ENCODE measurements at regions not wholly inside any gene's neighbourhood (a gene's known extent, or its start where the extent isn't known, plus 50 kb on each side); places are given as distances from the start of the nearest gene placed in this dataset.

- peak overlapping the region; percentile 77 for H3K27ac ChIP-seq
- TF ChIP-seq CTCF (IDR thresholded peaks at IDR 0.05): no peak
- H3K36me3 ChIP-seq: no peaks in the 10 kb centered on the region
- H3K4me1 ChIP-seq (ENCODE audit: control insufficient read depth in 1 of 2, insufficient read depth in 1 of 2, low read depth in 1 of 2, low read length in 1 of 2): peaks cover 41 to 46% of the 10 kb centered on the region in 2 experiments
- H3K4me3 ChIP-seq (ENCODE audit: low read depth in 1 of 2, low read length in 1 of 2): peak overlapping the region; percentile 12 to 20
- no peaks in the 10 kb centered on the region for H3K9me3 ChIP-seq
- no peaks in the 10 kb centered on the region for H3K27me3 ChIP-seq
Observed at GRCh38 chr14:58749066-58749669, 111.4 kb downstream of the DACT1 start.

GRCh38 chr14:58750321-58751269, 112.8 kb downstream of the DACT1 start:
- Histone ChIP-seq H3K36me3 (no peaks in the 10 kb centered on the region), H3K9me3 (no peaks in the 10 kb centered on the region), H3K27ac (no peak overlapping the region), H3K4me3 (ENCODE audit: low read depth in 1 of 2, low read length in 1 of 2) (no peak overlapping the region), H3K27me3 (no peaks in the 10 kb centered on the region), H3K4me1 (ENCODE audit: control insufficient read depth in 1 of 2, insufficient read depth in 1 of 2, low read depth in 1 of 2, low read length in 1 of 2) (peaks cover 41 to 46% of the 10 kb centered on the region in 2 experiments)
- TF ChIP-seq CTCF (IDR thresholded peaks at IDR 0.05): no peak

- H3K27me3 ChIP-seq: no peaks in the 10 kb centered on the region
- no peak for TF ChIP-seq CTCF (IDR thresholded peaks at IDR 0.05)
- no peak overlapping the region for H3K4me3 ChIP-seq (ENCODE audit: low read depth in 1 of 2, low read length in 1 of 2)
- no peaks in the 10 kb centered on the region for H3K9me3 ChIP-seq
- H3K4me1 ChIP-seq (ENCODE audit: control insufficient read depth in 1 of 2, insufficient read depth in 1 of 2, low read depth in 1 of 2, low read length in 1 of 2): peaks cover 35 to 36% of the 10 kb centered on the region in 2 experiments
- H3K27ac ChIP-seq: no peak overlapping the region
- H3K36me3 ChIP-seq: no peaks in the 10 kb centered on the region
Observed at GRCh38 chr14:58751788-58752187, 114.0 kb downstream of the DACT1 start.

GRCh38 chr14:58752289-58752688, 114.5 kb downstream of the DACT1 start:
- Histone ChIP-seq H3K9me3 (no peaks in the 10 kb centered on the region), H3K27ac (peak overlapping the region; percentile 62), H3K27me3 (no peaks in the 10 kb centered on the region), H3K36me3 (no peaks in the 10 kb centered on the region), H3K4me3 (ENCODE audit: low read depth in 1 of 2, low read length in 1 of 2) (no peak overlapping the region), H3K4me1 (ENCODE audit: control insufficient read depth in 1 of 2, insufficient read depth in 1 of 2, low read depth in 1 of 2, low read length in 1 of 2) (peaks cover 30 to 31% of the 10 kb centered on the region in 2 experiments)
- TF ChIP-seq CTCF (IDR thresholded peaks at IDR 0.05): no peak

- no peak overlapping the region for H3K4me3 ChIP-seq (ENCODE audit: low read depth in 1 of 2, low read length in 1 of 2)
- H3K27ac ChIP-seq: peak overlapping the region; percentile 62
- H3K27me3 ChIP-seq: no peaks in the 10 kb centered on the region
- H3K36me3 ChIP-seq: no peaks in the 10 kb centered on the region
- no peaks in the 10 kb centered on the region for H3K9me3 ChIP-seq
- TF ChIP-seq CTCF (IDR thresholded peaks at IDR 0.05): no peak
- H3K4me1 ChIP-seq (ENCODE audit: control insufficient read depth in 1 of 2, insufficient read depth in 1 of 2, low read depth in 1 of 2, low read length in 1 of 2): peaks cover 25 to 26% of the 10 kb centered on the region in 2 experiments
Observed at GRCh38 chr14:58752771-58753201, 115.0 kb downstream of the DACT1 start.
